ENCODE measurements at regions not wholly inside any gene's neighbourhood (a gene's known extent, or its start where the extent isn't known, plus 50 kb on each side); places are given as distances from the start of the nearest gene placed in this dataset.

GRCh38 chr6:74167511-74167910, 471.5 kb downstream of the CD109 start:
- DNase-seq (ENCODE audit: low read depth in 6 of 9, low spot score in 9 of 9), result no peak
- Histone ChIP-seq H3K9me3 (ENCODE audit: control insufficient read depth in 2 of 2, insufficient read depth in 1 of 2, low read length in 1 of 2) (no peaks in the 10 kb centered on the region), H3K27ac (ENCODE audit: low read depth in 1 of 2, low read length in 1 of 2) (no peak overlapping the region), H3K4me1 (ENCODE audit: control insufficient read depth in 2 of 2, insufficient read depth in 2 of 2, low read length in 2 of 2) (no peaks in the 10 kb centered on the region), H3K4me3 (ENCODE audit: low read length in 2 of 2) (no peak overlapping the region), H3K36me3 (ENCODE audit: control insufficient read depth in 2 of 2, insufficient read depth in 2 of 2, low read length in 1 of 2) (no peaks in the 10 kb centered on the region), H3K27me3 (ENCODE audit: control insufficient read depth in 2 of 2, insufficient read depth in 1 of 2, low read length in 1 of 2) (no peaks in the 10 kb centered on the region)
- 60% methylated on average over 1 of the region's 1 CpG for WGBS

- 49% methylated on average over 2 of the region's 2 CpGs for WGBS
- Histone ChIP-seq H3K9me3 (ENCODE audit: control insufficient read depth in 2 of 2, insufficient read depth in 1 of 2, low read length in 1 of 2) (no peaks in the 10 kb centered on the region), H3K4me3 (ENCODE audit: low read length in 2 of 2) (no peak overlapping the region), H3K36me3 (ENCODE audit: control insufficient read depth in 2 of 2, insufficient read depth in 2 of 2, low read length in 1 of 2) (no peaks in the 10 kb centered on the region), H3K4me1 (ENCODE audit: control insufficient read depth in 2 of 2, insufficient read depth in 2 of 2, low read length in 2 of 2) (no peaks in the 10 kb centered on the region), H3K27ac (ENCODE audit: low read depth in 1 of 2, low read length in 1 of 2) (no peak overlapping the region), H3K27me3 (ENCODE audit: control insufficient read depth in 2 of 2, insufficient read depth in 1 of 2, low read length in 1 of 2) (no peaks in the 10 kb centered on the region)
- DNase-seq (ENCODE audit: low read depth in 6 of 9, low spot score in 9 of 9), result no peak
These were observed 470.8 kb downstream of the CD109 start for GRCh38 chr6:74166849-74167248.

- no peaks in the 10 kb centered on the region for H3K27me3 ChIP-seq (ENCODE audit: control insufficient read depth in 2 of 2, insufficient read depth in 1 of 2, low read length in 1 of 2)
- no peaks in the 10 kb centered on the region for H3K9me3 ChIP-seq (ENCODE audit: control insufficient read depth in 2 of 2, insufficient read depth in 1 of 2, low read length in 1 of 2)
- no peaks in the 10 kb centered on the region for H3K4me1 ChIP-seq (ENCODE audit: control insufficient read depth in 2 of 2, insufficient read depth in 2 of 2, low read length in 2 of 2)
- H3K36me3 ChIP-seq (ENCODE audit: control insufficient read depth in 2 of 2, insufficient read depth in 2 of 2, low read length in 1 of 2), result no peaks in the 10 kb centered on the region
- H3K4me3 ChIP-seq (ENCODE audit: low read length in 2 of 2), result no peak overlapping the region
- H3K27ac ChIP-seq (ENCODE audit: low read depth in 1 of 2, low read length in 1 of 2), result no peak overlapping the region
- DNase-seq (ENCODE audit: low read depth in 6 of 9, low spot score in 9 of 9), result no peak
These were observed 465.4 kb downstream of the CD109 start for GRCh38 chr6:74161380-74161779.

GRCh38 chr6:74152096-74152675, 456.2 kb downstream of the CD109 start:
- Histone ChIP-seq H3K27ac (ENCODE audit: low read depth in 1 of 2, low read length in 1 of 2) (no peak overlapping the region), H3K4me3 (ENCODE audit: low read length in 2 of 2) (no peak overlapping the region), H3K36me3 (ENCODE audit: control insufficient read depth in 2 of 2, insufficient read depth in 2 of 2, low read length in 1 of 2) (no peaks in the 10 kb centered on the region), H3K9me3 (ENCODE audit: control insufficient read depth in 2 of 2, insufficient read depth in 1 of 2, low read length in 1 of 2) (no peaks in the 10 kb centered on the region), H3K27me3 (ENCODE audit: control insufficient read depth in 2 of 2, insufficient read depth in 1 of 2, low read length in 1 of 2) (no peaks in the 10 kb centered on the region), H3K4me1 (ENCODE audit: control insufficient read depth in 2 of 2, insufficient read depth in 2 of 2, low read length in 2 of 2) (no peaks in the 10 kb centered on the region)
- DNase-seq (ENCODE audit: low read depth in 6 of 9, low spot score in 9 of 9), result no peak
- WGBS, result 95% methylated on average over 3 of the region's 3 CpGs

- no peak overlapping the region for H3K27ac ChIP-seq (ENCODE audit: low read depth in 1 of 2, low read length in 1 of 2)
- no peaks in the 10 kb centered on the region for H3K36me3 ChIP-seq (ENCODE audit: control insufficient read depth in 2 of 2, insufficient read depth in 2 of 2, low read length in 1 of 2)
- no peaks in the 10 kb centered on the region for H3K4me1 ChIP-seq (ENCODE audit: control insufficient read depth in 2 of 2, insufficient read depth in 2 of 2, low read length in 2 of 2)
- H3K27me3 ChIP-seq (ENCODE audit: control insufficient read depth in 2 of 2, insufficient read depth in 1 of 2, low read length in 1 of 2), result no peaks in the 10 kb centered on the region
- H3K4me3 ChIP-seq (ENCODE audit: low read length in 2 of 2), result no peak overlapping the region
- no peaks in the 10 kb centered on the region for H3K9me3 ChIP-seq (ENCODE audit: control insufficient read depth in 2 of 2, insufficient read depth in 1 of 2, low read length in 1 of 2)
- no peak for DNase-seq (ENCODE audit: low read depth in 6 of 9, low spot score in 9 of 9)
These were observed 449.9 kb downstream of the CD109 start for GRCh38 chr6:74145931-74146330.

- Histone ChIP-seq H3K9me3 (ENCODE audit: control insufficient read depth in 2 of 2, insufficient read depth in 1 of 2, low read length in 1 of 2) (no peaks in the 10 kb centered on the region), H3K4me3 (ENCODE audit: low read length in 2 of 2) (no peak overlapping the region), H3K27me3 (ENCODE audit: control insufficient read depth in 2 of 2, insufficient read depth in 1 of 2, low read length in 1 of 2) (no peaks in the 10 kb centered on the region), H3K27ac (ENCODE audit: low read depth in 1 of 2, low read length in 1 of 2) (no peak overlapping the region), H3K36me3 (ENCODE audit: control insufficient read depth in 2 of 2, insufficient read depth in 2 of 2, low read length in 1 of 2) (no peaks in the 10 kb centered on the region), H3K4me1 (ENCODE audit: control insufficient read depth in 2 of 2, insufficient read depth in 2 of 2, low read length in 2 of 2) (no peaks in the 10 kb centered on the region)
- DNase-seq (ENCODE audit: low read depth in 6 of 9, low spot score in 9 of 9), result no peak
- WGBS, result 24% methylated on average over 2 of the region's 2 CpGs
These were observed 441.9 kb downstream of the CD109 start for GRCh38 chr6:74137911-74138310.

- H3K4me1 ChIP-seq (ENCODE audit: control insufficient read depth in 2 of 2, insufficient read depth in 2 of 2, low read length in 2 of 2), result no peaks in the 10 kb centered on the region
- H3K27me3 ChIP-seq (ENCODE audit: control insufficient read depth in 2 of 2, insufficient read depth in 1 of 2, low read length in 1 of 2), result no peaks in the 10 kb centered on the region
- DNase-seq (ENCODE audit: low read depth in 6 of 9, low spot score in 9 of 9), result no peak
- H3K4me3 ChIP-seq (ENCODE audit: low read length in 2 of 2), result no peak overlapping the region
- H3K27ac ChIP-seq (ENCODE audit: low read depth in 1 of 2, low read length in 1 of 2), result no peak overlapping the region
- H3K9me3 ChIP-seq (ENCODE audit: control insufficient read depth in 2 of 2, insufficient read depth in 1 of 2, low read length in 1 of 2), result no peaks in the 10 kb centered on the region
- H3K36me3 ChIP-seq (ENCODE audit: control insufficient read depth in 2 of 2, insufficient read depth in 2 of 2, low read length in 1 of 2), result no peaks in the 10 kb centered on the region
These were observed 438.3 kb downstream of the CD109 start for GRCh38 chr6:74134327-74134726.

GRCh38 chr6:74133073-74133472, 437.1 kb downstream of the CD109 start:
- no peaks in the 10 kb centered on the region for H3K27me3 ChIP-seq (ENCODE audit: control insufficient read depth in 2 of 2, insufficient read depth in 1 of 2, low read length in 1 of 2)
- H3K27ac ChIP-seq (ENCODE audit: low read depth in 1 of 2, low read length in 1 of 2), result no peak overlapping the region
- H3K36me3 ChIP-seq (ENCODE audit: control insufficient read depth in 2 of 2, insufficient read depth in 2 of 2, low read length in 1 of 2), result no peaks in the 10 kb centered on the region
- no peaks in the 10 kb centered on the region for H3K9me3 ChIP-seq (ENCODE audit: control insufficient read depth in 2 of 2, insufficient read depth in 1 of 2, low read length in 1 of 2)
- 97% methylated on average over 1 of the region's 1 CpG for WGBS
- no peak for DNase-seq (ENCODE audit: low read depth in 6 of 9, low spot score in 9 of 9)
- H3K4me3 ChIP-seq (ENCODE audit: low read length in 2 of 2), result no peak overlapping the region
- no peaks in the 10 kb centered on the region for H3K4me1 ChIP-seq (ENCODE audit: control insufficient read depth in 2 of 2, insufficient read depth in 2 of 2, low read length in 2 of 2)

- DNase-seq (ENCODE audit: low read depth in 6 of 9, low spot score in 9 of 9), result no peak
- H3K9me3 ChIP-seq (ENCODE audit: control insufficient read depth in 2 of 2, insufficient read depth in 1 of 2, low read length in 1 of 2), result no peaks in the 10 kb centered on the region
- no peaks in the 10 kb centered on the region for H3K36me3 ChIP-seq (ENCODE audit: control insufficient read depth in 2 of 2, insufficient read depth in 2 of 2, low read length in 1 of 2)
- H3K4me1 ChIP-seq (ENCODE audit: control insufficient read depth in 2 of 2, insufficient read depth in 2 of 2, low read length in 2 of 2), result no peaks in the 10 kb centered on the region
- WGBS, result 96% methylated on average over 2 of the region's 2 CpGs
- no peak overlapping the region for H3K4me3 ChIP-seq (ENCODE audit: low read length in 2 of 2)
- no peak overlapping the region for H3K27ac ChIP-seq (ENCODE audit: low read depth in 1 of 2, low read length in 1 of 2)
- no peaks in the 10 kb centered on the region for H3K27me3 ChIP-seq (ENCODE audit: control insufficient read depth in 2 of 2, insufficient read depth in 1 of 2, low read length in 1 of 2)
These were observed 434.6 kb downstream of the CD109 start for GRCh38 chr6:74130641-74131040.

GRCh38 chr6:74128536-74128935, 432.5 kb downstream of the CD109 start:
- Histone ChIP-seq H3K27ac (ENCODE audit: low read depth in 1 of 2, low read length in 1 of 2) (no peak overlapping the region), H3K4me1 (ENCODE audit: control insufficient read depth in 2 of 2, insufficient read depth in 2 of 2, low read length in 2 of 2) (no peaks in the 10 kb centered on the region), H3K27me3 (ENCODE audit: control insufficient read depth in 2 of 2, insufficient read depth in 1 of 2, low read length in 1 of 2) (no peaks in the 10 kb centered on the region), H3K9me3 (ENCODE audit: control insufficient read depth in 2 of 2, insufficient read depth in 1 of 2, low read length in 1 of 2) (no peaks in the 10 kb centered on the region), H3K36me3 (ENCODE audit: control insufficient read depth in 2 of 2, insufficient read depth in 2 of 2, low read length in 1 of 2) (no peaks in the 10 kb centered on the region), H3K4me3 (ENCODE audit: low read length in 2 of 2) (no peak overlapping the region)
- 91% methylated on average over 1 of the region's 1 CpG for WGBS
- DNase-seq (ENCODE audit: low read depth in 6 of 9, low spot score in 9 of 9), result no peak

Measured in thymus (tissue), 11 donors.